Esophagus muscularis mucosa (tissue), 4 donors: ENCODE measurements at regions not wholly inside any gene's neighbourhood (a gene's known extent, or its start where the extent isn't known, plus 50 kb on each side); places are given as distances from the start of the nearest gene placed in this dataset.

Experiments used
- DNase-seq: peaks from one replicate; pipeline ENCODE4 v3.0.0-alpha.2; 2017; ENCODE audit errors: extremely low spot score
- H3K27ac ChIP-seq, 4 donors: fragments of 200-600 bp; sonication (generic); replicated peaks in 1 of 4; 1 replicate in 3 of 4; 2 replicates in 1 of 4; pipeline ENCODE4 v1.5.1; 2016 to 2019; ENCODE audit warnings: mild to moderate bottlenecking in 1 of 4
- H3K27me3 ChIP-seq, 4 donors: fragments of 200-600 bp; sonication (generic); one replicate each; pipeline versions ENCODE4 v1.5.1 to v1.6.0; 2016 to 2019
- H3K36me3 ChIP-seq, 4 donors: fragments of 200-600 bp; sonication (generic); one replicate each; pipeline ENCODE4 v1.5.1; 2016 to 2019
- H3K4me1 ChIP-seq, 4 donors: fragments of 200-600 bp; sonication (generic); one replicate each; pipeline ENCODE4 v1.5.1; 2016 to 2019
- H3K4me3 ChIP-seq, 4 donors: fragments of 200-600 bp; sonication (generic); 1 replicate in 2 of 4; 2 replicates in 2 of 4; pipeline ENCODE4 v1.5.1; 2016 to 2019; ENCODE audit warnings: mild to moderate bottlenecking in 4 of 4, moderate library complexity in 1 of 4
- H3K9me3 ChIP-seq, 4 donors: fragments of 200-600 bp; sonication (generic); 1 replicate in 3 of 4; 2 replicates in 1 of 4; pipeline ENCODE4 v1.5.1; 2016 to 2019
- CTCF ChIP-seq, 3 experiments: fragments of 200-600 bp in 2 of 3; fragments of 450-650 bp in 1 of 3; sonication (generic) in 2 of 3; IDR thresholded peaks; one replicate each; pipeline ENCODE4 v1.5.1; 2017 to 2019; ENCODE audit warnings: antibody characterized with exemption in 3 of 3, mild to moderate bottlenecking in 2 of 3, moderate library complexity in 1 of 3
- EP300 ChIP-seq: sonication (generic); formaldehyde crosslinking; IDR thresholded peaks from one replicate; pipeline ENCODE4 v1.6.1; 2017; ENCODE audit warnings: antibody characterized with exemption
- POLR2A ChIP-seq: fragments of 450-650 bp; IDR thresholded peaks from one replicate; pipeline ENCODE4 v1.6.1; 2017; ENCODE audit warnings: antibody characterized with exemption, moderate library complexity, mild to moderate bottlenecking, low read depth
- POLR2AphosphoS5 ChIP-seq, 2 donors: sonication (generic); formaldehyde crosslinking; IDR thresholded peaks; one replicate each; pipeline ENCODE4 v1.6.1; 2017; ENCODE audit warnings: antibody characterized with exemption in 2 of 2
- WGBS: methylation state at CpG from one replicate; pipeline ENCODE4 v1.1.5; 2018; 5-methylcytosine and 5-hydroxymethylcytosine counted together
- intact Hi-C: fragments of 100-400 bp; cut with DNase I; formaldehyde crosslinking; loops from one replicate; pipeline ENCODE4 v1.15.1; 2023

GRCh38 chr5:3024126-3024525, 272.6 kb upstream of the IRX2 start:
- no peaks in the 10 kb centered on the region for H3K36me3 ChIP-seq
- no peaks in the 10 kb centered on the region for H3K4me1 ChIP-seq
- intact Hi-C loops = no loop called here
- no peak overlapping the region for H3K4me3 ChIP-seq
- TF ChIP-seq POLR2A = no peak
- no peak for TF ChIP-seq EP300
- no peak for TF ChIP-seq CTCF (IDR thresholded peaks at IDR 0.05)
- no peak for TF ChIP-seq POLR2AphosphoS5 (IDR thresholded peaks at IDR 0.05)
- H3K27me3 ChIP-seq = peaks cover 0 to 7% (median 0%) of the 10 kb centered on the region in 4 donors
- WGBS = 67% methylated on average over 9 of the region's 9 CpGs
- H3K27ac ChIP-seq = no peak overlapping the region
- H3K9me3 ChIP-seq = no peaks in the 10 kb centered on the region
- DNase-seq = no peak

- H3K27me3 ChIP-seq = peaks cover 0 to 7% (median 0%) of the 10 kb centered on the region in 4 donors
- 68% methylated on average over 12 of the region's 12 CpGs for WGBS
- H3K27ac ChIP-seq = no peak overlapping the region
- DNase-seq = no peak
- TF ChIP-seq EP300 (no peak), POLR2AphosphoS5 (IDR thresholded peaks at IDR 0.05) (no peak), POLR2A (no peak), CTCF (IDR thresholded peaks at IDR 0.05) (no peak)
- intact Hi-C loops = no loop called here
- no peaks in the 10 kb centered on the region for H3K4me1 ChIP-seq
- H3K36me3 ChIP-seq = no peaks in the 10 kb centered on the region
- H3K4me3 ChIP-seq = no peak overlapping the region
- no peaks in the 10 kb centered on the region for H3K9me3 ChIP-seq
Measured at GRCh38 chr5:3023656-3024055, 272.2 kb upstream of the IRX2 start.

GRCh38 chr5:3022665-3023064, 271.2 kb upstream of the IRX2 start:
- Histone ChIP-seq H3K4me1 (no peaks in the 10 kb centered on the region), H3K9me3 (no peaks in the 10 kb centered on the region), H3K36me3 (no peaks in the 10 kb centered on the region), H3K27me3 (peaks cover 0 to 7% (median 0%) of the 10 kb centered on the region in 4 donors), H3K4me3 (no peak overlapping the region), H3K27ac (no peak overlapping the region)
- 88% methylated on average over 5 of the region's 5 CpGs for WGBS
- TF ChIP-seq POLR2A (no peak), EP300 (no peak), CTCF (IDR thresholded peaks at IDR 0.05) (no peak), POLR2AphosphoS5 (IDR thresholded peaks at IDR 0.05) (no peak)
- intact Hi-C loops = no loop called here
- no peak for DNase-seq

GRCh38 chr5:3020426-3020825, 268.9 kb upstream of the IRX2 start:
- no peaks in the 10 kb centered on the region for H3K4me1 ChIP-seq
- H3K36me3 ChIP-seq = no peaks in the 10 kb centered on the region
- H3K9me3 ChIP-seq = no peaks in the 10 kb centered on the region
- H3K27me3 ChIP-seq = peaks cover 0 to 7% (median 0%) of the 10 kb centered on the region in 4 donors
- no peak for DNase-seq
- no peak for TF ChIP-seq EP300
- no peak for TF ChIP-seq CTCF (IDR thresholded peaks at IDR 0.05)
- TF ChIP-seq POLR2AphosphoS5 (IDR thresholded peaks at IDR 0.05) = no peak
- no peak for TF ChIP-seq POLR2A
- WGBS = 89% methylated on average over 6 of the region's 6 CpGs
- H3K27ac ChIP-seq = no peak overlapping the region
- no peak overlapping the region for H3K4me3 ChIP-seq
- intact Hi-C loops = no loop called here

- TF ChIP-seq POLR2A = no peak
- no peak for TF ChIP-seq POLR2AphosphoS5 (IDR thresholded peaks at IDR 0.05)
- TF ChIP-seq CTCF (IDR thresholded peaks at IDR 0.05) = no peak
- no peak for TF ChIP-seq EP300
- Histone ChIP-seq H3K4me3 (no peak overlapping the region), H3K36me3 (no peaks in the 10 kb centered on the region), H3K27ac (no peak overlapping the region), H3K4me1 (no peaks in the 10 kb centered on the region), H3K9me3 (no peaks in the 10 kb centered on the region), H3K27me3 (peaks cover 0 to 7% (median 0%) of the 10 kb centered on the region in 4 donors)
- WGBS = 67% methylated on average over 3 of the region's 3 CpGs
- DNase-seq = no peak
- intact Hi-C loops = no loop called here
Measured at GRCh38 chr5:3019045-3019444, 267.6 kb upstream of the IRX2 start.
